NOMO-1 treated with DMSO at 0.1 percent for 48 hours (cell line): ENCODE measurements at regions not wholly inside any gene's neighbourhood (a gene's known extent, or its start where the extent isn't known, plus 50 kb on each side); places are given as distances from the start of the nearest gene placed in this dataset.

Source experiments
- DNase-seq: peaks from one replicate; lab custom pipeline; 2025; ENCODE audit not compliant: unreplicated experiment; lab: John Stamatoyannopoulos, UW

DNA sequence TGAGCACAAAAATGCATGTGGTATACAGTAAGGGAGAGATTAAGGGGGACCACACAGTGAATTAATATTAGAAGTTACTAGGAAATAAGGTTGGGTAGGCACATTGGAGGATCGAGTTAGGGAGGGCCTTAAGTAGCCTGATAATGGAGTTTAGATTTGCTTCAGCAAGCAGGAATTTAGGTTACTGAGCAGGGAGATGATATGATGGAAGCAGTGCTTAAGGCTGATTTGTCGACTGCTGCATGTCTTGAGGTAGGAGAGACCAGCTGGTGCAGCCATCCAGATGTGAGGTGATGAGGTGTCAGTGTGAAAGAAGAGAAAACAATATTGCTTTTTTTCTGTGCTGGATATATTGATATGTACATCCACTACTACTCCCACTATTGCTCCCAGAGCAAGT is 55.2 kb upstream of the ACTBL2 start:
- DNase-seq: no peak

- no peak for DNase-seq
Measured at GRCh38 chr5:57532513-57533497, 50.2 kb upstream of the ACTBL2 start.
